Progenitor cell of endocrine pancreas (in vitro differentiated cells): ENCODE measurements at regions not wholly inside any gene's neighbourhood (a gene's known extent, or its start where the extent isn't known, plus 50 kb on each side); places are given as distances from the start of the nearest gene placed in this dataset.
"Not testable (repeated sequence)": the region's sequence is repeated elsewhere in the genome, so short reads cannot be mapped to it uniquely, and the experiment has no call there.

ENCODE experiments used
- DNase-seq: peaks from one replicate; pipeline ENCODE4 v3.0.0; 2021; ENCODE audit warnings: low spot score; ENCODE audit not compliant: unreplicated experiment
- H3K27ac Mint-ChIP-seq: 2 replicates; pipeline ENCODE4 v1.8.0; 2021; ENCODE audit warnings: mild to moderate bottlenecking, moderate library complexity, mixed read lengths
- H3K27me3 Mint-ChIP-seq: 2 replicates; pipeline ENCODE4 v1.8.0; 2021; ENCODE audit warnings: mixed read lengths
- H3K36me3 Mint-ChIP-seq: 2 replicates; pipeline ENCODE4 v1.8.0; 2022; ENCODE audit warnings: mixed read lengths; ENCODE audit not compliant: insufficient read depth
- H3K4me1 Mint-ChIP-seq: 2 replicates; pipeline ENCODE4 v1.8.0; 2021; ENCODE audit warnings: low read depth, mixed read lengths
- H3K4me3 Mint-ChIP-seq: 2 replicates; pipeline ENCODE4 v1.8.0; 2021; ENCODE audit warnings: low read depth, mild to moderate bottlenecking, moderate library complexity, mixed read lengths
- H3K9me3 Mint-ChIP-seq: 2 replicates; pipeline ENCODE4 v1.8.0; 2021; ENCODE audit warnings: low read depth, mixed read lengths
- CTCF ChIP-seq: fragments of 200-600 bp; sonication (generic); IDR thresholded peaks from one replicate; pipeline ENCODE4 v1.5.0; 2021; ENCODE audit warnings: antibody characterized with exemption, mild to moderate bottlenecking; ENCODE audit not compliant: unreplicated experiment

- Mint-ChIP-seq H3K4me3 (no peak overlapping the region), H3K27ac (no peak overlapping the region)
- no peak for TF ChIP-seq CTCF
Observed at GRCh38 chr14:36420149-36420687, 99.8 kb upstream of the MBIP start.

GRCh38 chr14:36418937-36419336 is 98.5 kb upstream of the MBIP start:
- no peak overlapping the region for H3K4me3 Mint-ChIP-seq
- peaks cover 2% of the 10 kb centered on the region for H3K4me1 Mint-ChIP-seq
- no peaks in the 10 kb centered on the region for H3K36me3 Mint-ChIP-seq
- H3K27ac Mint-ChIP-seq: no peak overlapping the region
- no peak for DNase-seq
- peaks cover 13% of the 10 kb centered on the region for H3K9me3 Mint-ChIP-seq
- TF ChIP-seq CTCF: no peak
- H3K27me3 Mint-ChIP-seq: peaks cover 25% of the 10 kb centered on the region

More at GRCh38 chr14:36420149-36420687, 99.8 kb upstream of the MBIP start:
- H3K4me1 Mint-ChIP-seq: peaks cover 4% of the 10 kb centered on the region
- H3K27me3 Mint-ChIP-seq: peaks cover 25% of the 10 kb centered on the region
- H3K9me3 Mint-ChIP-seq: peaks cover 7% of the 10 kb centered on the region
- DNase-seq: no peak
- H3K36me3 Mint-ChIP-seq: no peaks in the 10 kb centered on the region

DNA sequence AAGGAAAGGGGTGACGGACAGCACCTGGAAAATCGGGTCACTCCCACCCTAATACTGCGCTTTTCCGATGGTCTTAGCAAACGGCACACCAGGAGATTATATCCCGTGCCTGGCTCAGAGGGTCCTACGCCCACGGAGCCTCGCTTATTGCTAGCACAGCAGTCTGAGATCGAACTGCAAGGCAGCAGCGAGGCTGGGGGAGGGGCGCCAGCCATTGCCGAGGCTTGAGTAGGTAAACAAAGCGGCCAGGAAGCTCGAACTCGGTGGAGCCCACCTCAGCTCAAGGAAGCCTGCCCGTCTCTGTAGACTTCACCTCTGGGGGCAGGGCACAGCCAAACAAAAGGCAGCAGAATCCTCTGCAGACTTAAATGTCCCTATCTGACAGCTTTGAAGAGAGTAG is 91.5 kb upstream of the MBIP start:
- peaks cover 22% of the 10 kb centered on the region for H3K9me3 Mint-ChIP-seq
- not testable (repeated sequence) for H3K4me1 Mint-ChIP-seq, H3K4me3 Mint-ChIP-seq

DNA sequence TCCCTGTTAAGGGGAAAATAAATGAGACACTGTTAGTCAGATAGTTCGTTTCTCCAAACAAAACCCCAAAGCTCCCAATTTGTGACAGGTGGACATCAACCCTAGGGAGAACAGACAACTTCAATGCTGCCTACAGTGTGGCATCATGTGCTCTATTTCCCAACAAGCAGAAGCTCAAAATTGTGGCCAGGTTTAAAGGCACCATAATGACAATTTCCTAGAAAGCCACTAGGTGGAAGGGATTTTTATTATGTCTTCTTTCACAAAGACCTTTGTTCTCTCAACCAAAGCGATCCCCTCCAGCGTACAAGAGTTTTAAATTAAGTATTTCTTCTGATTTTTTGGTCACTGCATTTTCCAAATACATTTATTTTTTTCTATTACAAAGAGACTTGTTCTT is 88.0 kb upstream of the MBIP start:
- no peak overlapping the region for H3K4me3 Mint-ChIP-seq
- H3K4me1 Mint-ChIP-seq: no peaks in the 10 kb centered on the region
- no peaks in the 10 kb centered on the region for H3K36me3 Mint-ChIP-seq
- no peak for DNase-seq
- no peak overlapping the region for H3K27ac Mint-ChIP-seq
- TF ChIP-seq CTCF: no peak
- H3K9me3 Mint-ChIP-seq: peaks cover 9% of the 10 kb centered on the region
- H3K27me3 Mint-ChIP-seq: peaks cover 18% of the 10 kb centered on the region

More for the DNA sequence above, 91.5 kb upstream of the MBIP start:
- DNase-seq, H3K27ac Mint-ChIP-seq, H3K27me3 Mint-ChIP-seq, H3K36me3 Mint-ChIP-seq: not testable (repeated sequence)

GRCh38 chr14:36405589-36406274 is 85.3 kb upstream of the MBIP start:
- no peaks in the 10 kb centered on the region for H3K9me3 Mint-ChIP-seq
- DNase-seq: no peak
- H3K4me1 Mint-ChIP-seq: no peaks in the 10 kb centered on the region
- no peak overlapping the region for H3K27ac Mint-ChIP-seq
- peaks cover 27% of the 10 kb centered on the region for H3K27me3 Mint-ChIP-seq
- no peak overlapping the region for H3K4me3 Mint-ChIP-seq
- no peaks in the 10 kb centered on the region for H3K36me3 Mint-ChIP-seq
- TF ChIP-seq CTCF: no peak

DNA sequence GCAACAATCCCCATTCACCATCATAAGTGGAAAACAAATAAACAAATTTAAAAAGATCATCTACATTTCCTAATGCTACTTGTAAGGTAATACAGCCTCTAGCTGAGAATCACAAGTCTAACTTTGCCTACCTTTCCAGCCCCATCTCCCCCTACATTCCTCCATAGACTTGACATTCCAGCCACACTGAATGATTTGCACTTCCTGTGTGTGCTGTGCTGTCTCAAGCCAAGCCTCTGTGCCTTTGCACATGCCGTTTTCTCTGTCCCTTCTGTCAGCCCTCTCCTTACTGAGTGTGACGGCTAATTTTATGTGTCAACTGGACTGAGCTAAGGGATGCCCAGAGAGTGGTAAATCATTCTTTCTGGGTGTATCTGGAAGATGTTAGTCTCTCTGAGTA is 82.4 kb upstream of the MBIP start:
- Mint-ChIP-seq H3K27ac (no peak overlapping the region), H3K4me3 (no peak overlapping the region), H3K27me3 (peaks cover 31% of the 10 kb centered on the region), H3K9me3 (no peaks in the 10 kb centered on the region), H3K36me3 (no peaks in the 10 kb centered on the region), H3K4me1 (no peaks in the 10 kb centered on the region)
- DNase-seq: no peak
- TF ChIP-seq CTCF: no peak
